VCaP (cell line): ENCODE measurements at regions not wholly inside any gene's neighbourhood (a gene's known extent, or its start where the extent isn't known, plus 50 kb on each side); places are given as distances from the start of the nearest gene placed in this dataset.

Source experiments
- H3K27ac ChIP-seq: fragments of 450-650 bp; 2 replicates; pipeline ENCODE4 v1.5.1; 2017
- CTCF ChIP-seq: fragments of 450-650 bp; conservative IDR thresholded peaks from 2 replicates; pipeline ENCODE4 v1.5.1; 2017; ENCODE audit warnings: mild to moderate bottlenecking, moderate library complexity

GRCh38 chr2:16747257-16747656 is 81.6 kb upstream of the CYRIA start:
- no peak overlapping the region for H3K27ac ChIP-seq
- TF ChIP-seq CTCF, result no peak

DNA sequence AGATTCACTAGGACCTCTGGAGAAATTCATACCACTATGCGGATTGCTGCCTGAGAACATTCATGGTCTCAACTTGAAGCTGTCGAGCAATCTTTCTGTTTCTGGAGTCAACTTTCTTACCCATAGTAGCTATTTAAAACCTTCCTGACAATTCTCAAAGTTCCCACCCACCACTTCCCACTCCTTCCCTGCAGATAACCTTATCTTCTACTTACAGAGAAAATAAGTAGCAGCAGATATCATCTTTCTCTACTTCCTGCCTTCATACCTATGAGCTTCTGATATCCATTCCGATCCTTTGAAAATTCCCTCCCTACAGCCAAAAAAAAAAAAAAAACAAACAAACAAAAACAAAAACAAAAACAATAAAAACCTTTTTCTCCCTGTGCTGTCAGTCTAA is 81.2 kb upstream of the CYRIA start:
- TF ChIP-seq CTCF, result no peak
- H3K27ac ChIP-seq, result no peak overlapping the region

DNA sequence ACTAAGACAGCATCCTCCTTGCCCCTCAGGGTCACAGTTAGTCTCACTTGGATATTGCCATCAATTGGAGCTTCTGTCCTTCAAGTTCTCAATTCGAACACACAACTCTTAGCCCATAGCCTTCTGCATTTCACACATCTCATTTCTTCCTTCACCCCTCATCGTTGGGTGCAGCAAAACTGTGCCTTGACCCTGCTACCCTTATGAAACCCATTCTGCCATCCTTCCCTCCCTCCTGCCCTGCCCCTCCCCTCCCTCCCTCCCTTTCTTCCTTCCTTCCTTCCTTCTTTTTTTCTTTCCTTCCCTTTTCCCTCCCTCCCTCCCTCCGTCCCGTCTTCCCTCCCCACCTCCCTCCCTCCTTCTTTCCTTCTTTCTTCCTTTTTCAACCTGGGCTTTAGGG is 80.7 kb upstream of the CYRIA start:
- no peak overlapping the region for H3K27ac ChIP-seq
- TF ChIP-seq CTCF, result no peak

DNA sequence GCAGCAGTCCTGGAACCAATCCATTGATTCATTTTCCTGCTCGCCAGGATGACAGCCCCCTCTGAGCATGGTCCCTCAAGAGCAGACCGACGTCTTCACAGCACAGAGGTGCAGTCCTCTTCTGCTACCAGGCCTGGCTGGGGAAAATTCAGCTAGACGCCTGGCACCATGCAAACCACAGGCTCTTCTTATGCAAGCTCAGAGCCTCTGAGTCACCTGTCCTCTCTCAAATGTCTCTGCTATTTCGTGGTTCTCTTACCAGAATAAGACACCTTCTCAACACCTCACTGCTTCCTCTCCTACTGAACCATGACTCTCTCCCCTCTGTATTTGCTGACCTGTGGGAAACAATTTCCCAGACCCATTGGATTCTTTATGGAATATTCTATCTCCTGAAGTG is 79.8 kb upstream of the CYRIA start:
- no peak for TF ChIP-seq CTCF
- H3K27ac ChIP-seq, result no peak overlapping the region

DNA sequence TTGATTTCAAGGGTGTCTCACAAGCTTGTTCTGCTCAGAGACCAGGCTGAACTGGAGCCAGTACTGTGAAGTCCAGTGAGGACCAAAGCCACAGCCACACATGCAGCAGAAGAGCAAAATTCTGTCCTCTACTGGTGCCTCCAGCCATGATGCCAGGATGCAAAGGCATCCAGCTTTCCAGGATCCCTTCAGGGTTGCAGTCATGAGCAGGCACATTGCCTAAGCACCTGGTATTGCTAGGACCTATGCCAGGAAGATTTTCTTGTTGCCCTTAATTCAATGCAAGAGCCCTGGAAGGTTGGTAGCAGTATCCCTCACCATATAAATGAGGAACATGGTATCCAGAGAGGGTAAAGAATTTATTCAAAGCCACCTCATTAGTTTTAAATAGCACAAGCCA is 78.9 kb upstream of the CYRIA start:
- no peak for TF ChIP-seq CTCF
- no peak overlapping the region for H3K27ac ChIP-seq

- TF ChIP-seq CTCF, result no peak
- no peak overlapping the region for H3K27ac ChIP-seq
These were observed 76.4 kb upstream of the CYRIA start for GRCh38 chr2:16742026-16742425.

GRCh38 chr2:16741498-16741897 is 75.9 kb upstream of the CYRIA start:
- H3K27ac ChIP-seq, result no peak overlapping the region
- TF ChIP-seq CTCF, result no peak
